ENCODE measurements at regions not wholly inside any gene's neighbourhood (a gene's known extent, or its start where the extent isn't known, plus 50 kb on each side); places are given as distances from the start of the nearest gene placed in this dataset.

DNA sequence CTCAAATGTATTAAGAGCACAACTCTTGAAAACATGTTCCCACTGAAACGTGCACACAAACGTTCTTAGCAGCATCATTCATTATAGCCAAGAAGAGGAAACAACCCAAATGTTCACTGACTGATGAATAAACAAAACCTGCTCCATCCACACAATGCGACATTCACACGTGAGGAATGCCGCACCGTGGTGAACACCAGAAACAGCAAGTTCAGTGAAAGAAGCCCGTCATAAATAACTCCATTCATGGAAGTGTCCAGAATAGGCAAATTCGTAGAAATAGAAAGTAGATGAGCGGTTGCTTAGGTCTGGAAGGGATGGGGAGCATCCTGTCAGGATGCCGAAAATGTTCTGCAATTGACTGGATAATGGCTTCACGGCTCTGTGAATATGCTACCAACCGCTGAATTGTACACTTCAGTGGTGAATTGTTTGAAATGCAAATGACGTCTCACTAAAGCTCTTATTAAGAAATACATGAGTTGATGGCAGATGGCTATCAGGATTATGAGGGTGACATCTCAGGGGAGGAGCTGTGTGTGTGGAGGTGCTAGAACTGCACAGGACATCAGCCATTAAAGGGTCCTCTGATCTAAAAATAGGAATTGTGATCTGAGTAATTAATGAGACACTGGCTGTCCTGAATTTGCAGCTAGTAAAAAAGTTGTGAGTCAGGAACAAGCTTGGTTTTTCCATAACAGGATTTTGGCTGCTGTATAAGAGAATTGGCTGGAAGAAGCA lies 771.0 kb downstream of the KCNJ18 start:
- TF ChIP-seq, protein P1, sequence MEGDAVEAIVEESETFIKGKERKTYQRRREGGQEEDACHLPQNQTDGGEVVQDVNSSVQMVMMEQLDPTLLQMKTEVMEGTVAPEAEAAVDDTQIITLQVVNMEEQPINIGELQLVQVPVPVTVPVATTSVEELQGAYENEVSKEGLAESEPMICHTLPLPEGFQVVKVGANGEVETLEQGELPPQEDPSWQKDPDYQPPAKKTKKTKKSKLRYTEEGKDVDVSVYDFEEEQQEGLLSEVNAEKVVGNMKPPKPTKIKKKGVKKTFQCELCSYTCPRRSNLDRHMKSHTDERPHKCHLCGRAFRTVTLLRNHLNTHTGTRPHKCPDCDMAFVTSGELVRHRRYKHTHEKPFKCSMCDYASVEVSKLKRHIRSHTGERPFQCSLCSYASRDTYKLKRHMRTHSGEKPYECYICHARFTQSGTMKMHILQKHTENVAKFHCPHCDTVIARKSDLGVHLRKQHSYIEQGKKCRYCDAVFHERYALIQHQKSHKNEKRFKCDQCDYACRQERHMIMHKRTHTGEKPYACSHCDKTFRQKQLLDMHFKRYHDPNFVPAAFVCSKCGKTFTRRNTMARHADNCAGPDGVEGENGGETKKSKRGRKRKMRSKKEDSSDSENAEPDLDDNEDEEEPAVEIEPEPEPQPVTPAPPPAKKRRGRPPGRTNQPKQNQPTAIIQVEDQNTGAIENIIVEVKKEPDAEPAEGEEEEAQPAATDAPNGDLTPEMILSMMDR (IDR thresholded peaks at IDR 0.05): no peak
- TF ChIP-seq EZH2 (IDR thresholded peaks at IDR 0.05) (no peak), EZH2phosphoT487 (IDR thresholded peaks at IDR 0.05) (no peak)

All from neural progenitor cell (in vitro differentiated cells).